NCI-H2196 treated with DMSO at 0.1 percent for 48 hours (cell line): ENCODE measurements at regions not wholly inside any gene's neighbourhood (a gene's known extent, or its start where the extent isn't known, plus 50 kb on each side); places are given as distances from the start of the nearest gene placed in this dataset.
"Not testable (repeated sequence)": the region's sequence is repeated elsewhere in the genome, so short reads cannot be mapped to it uniquely, and the experiment has no call there.

Experiments
- DNase-seq: peaks from one replicate; lab custom pipeline; 2025; ENCODE audit not compliant: unreplicated experiment; lab: John Stamatoyannopoulos, UW

DNA sequence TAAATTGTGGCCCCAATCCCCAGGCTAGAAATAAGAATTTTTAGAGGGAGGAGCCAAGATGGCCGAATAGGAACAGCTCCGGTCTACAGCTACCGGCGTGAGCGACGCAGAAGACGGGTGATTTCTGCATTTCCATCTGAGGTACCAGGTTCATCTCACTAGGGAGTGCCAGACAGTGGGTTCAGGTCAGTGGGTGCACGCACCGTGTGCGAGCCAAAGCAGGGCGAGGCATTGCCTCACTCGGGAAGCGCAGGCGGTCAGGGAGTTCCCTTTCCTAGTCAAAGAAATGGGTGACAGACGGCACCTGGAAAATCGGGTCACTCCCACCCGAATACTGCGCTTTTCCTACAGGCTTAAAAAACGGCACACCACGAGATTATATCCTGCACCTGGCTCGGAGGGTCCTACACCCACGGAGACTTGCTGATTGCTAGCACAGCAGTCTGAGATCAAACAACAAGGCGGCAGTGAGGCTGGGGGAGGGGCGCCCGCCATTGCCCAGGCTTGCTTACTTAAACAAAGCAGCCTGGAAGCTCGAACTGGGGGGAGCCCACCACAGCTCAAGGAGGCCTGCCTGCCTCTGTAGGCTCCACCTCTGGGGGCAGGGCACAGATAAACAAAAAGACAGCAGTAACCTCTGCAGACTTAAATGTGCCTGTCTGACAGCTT lies 257.7 kb upstream of the MEIS1 start:
- DNase-seq: not testable (repeated sequence)

DNA sequence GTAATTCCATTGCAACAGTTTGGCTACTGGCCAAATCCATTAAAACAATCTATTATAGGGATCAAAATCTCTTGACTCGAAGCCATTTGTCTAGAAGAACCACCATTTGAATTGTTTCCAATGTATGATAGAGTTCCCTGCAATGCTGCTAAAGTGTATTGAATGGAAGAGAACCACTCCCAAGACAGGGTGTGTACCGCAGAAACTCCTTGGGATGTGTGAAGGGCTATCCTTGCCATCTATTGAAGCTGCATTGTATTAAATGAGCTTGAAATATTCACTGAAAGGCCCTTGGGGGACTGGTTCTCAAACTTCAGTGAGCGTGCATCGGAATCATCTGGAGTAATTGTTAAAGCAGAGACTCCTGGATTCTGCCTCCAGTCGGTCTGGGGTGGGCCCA lies 260.4 kb upstream of the MEIS1 start:
- DNase-seq: no peak

DNA sequence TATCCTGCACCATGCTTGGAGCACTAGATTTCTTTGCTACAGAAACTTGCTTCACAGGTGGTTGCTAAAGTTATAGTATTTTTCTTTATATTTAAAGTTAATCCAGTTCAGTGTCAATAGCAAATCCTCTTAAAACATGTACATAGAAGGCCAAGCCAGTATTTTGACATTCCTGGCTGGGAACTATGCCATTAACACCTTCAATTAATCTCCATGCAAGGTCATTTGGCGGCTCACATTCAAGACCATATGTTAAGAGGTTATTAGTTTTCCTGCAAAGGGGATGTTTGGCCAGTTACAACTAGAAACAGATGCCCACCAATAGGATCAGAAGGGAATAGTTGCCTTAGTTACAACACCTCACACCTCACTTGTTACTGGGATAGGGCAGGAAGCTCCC lies 261.3 kb upstream of the MEIS1 start:
- DNase-seq: no peak

DNA sequence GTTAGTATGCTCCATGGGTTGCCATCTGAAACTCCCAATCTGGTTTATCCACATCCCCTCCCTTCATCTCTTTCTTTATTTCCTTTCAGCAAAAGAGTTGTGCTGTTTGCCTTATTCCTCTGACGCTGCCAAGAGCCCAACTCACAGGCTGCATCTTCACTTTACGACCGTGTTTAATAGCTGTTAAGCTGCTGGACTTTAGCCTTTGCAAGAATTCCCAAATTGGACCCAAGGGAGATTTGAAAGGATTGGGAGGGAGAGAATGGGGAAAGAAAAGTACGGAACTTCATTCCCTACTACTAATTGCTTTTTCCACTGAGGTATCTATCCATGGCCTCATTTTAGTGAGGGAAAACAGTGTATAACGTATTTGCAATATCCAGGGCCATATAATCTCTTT lies 263.4 kb upstream of the MEIS1 start:
- DNase-seq: no peak

DNA sequence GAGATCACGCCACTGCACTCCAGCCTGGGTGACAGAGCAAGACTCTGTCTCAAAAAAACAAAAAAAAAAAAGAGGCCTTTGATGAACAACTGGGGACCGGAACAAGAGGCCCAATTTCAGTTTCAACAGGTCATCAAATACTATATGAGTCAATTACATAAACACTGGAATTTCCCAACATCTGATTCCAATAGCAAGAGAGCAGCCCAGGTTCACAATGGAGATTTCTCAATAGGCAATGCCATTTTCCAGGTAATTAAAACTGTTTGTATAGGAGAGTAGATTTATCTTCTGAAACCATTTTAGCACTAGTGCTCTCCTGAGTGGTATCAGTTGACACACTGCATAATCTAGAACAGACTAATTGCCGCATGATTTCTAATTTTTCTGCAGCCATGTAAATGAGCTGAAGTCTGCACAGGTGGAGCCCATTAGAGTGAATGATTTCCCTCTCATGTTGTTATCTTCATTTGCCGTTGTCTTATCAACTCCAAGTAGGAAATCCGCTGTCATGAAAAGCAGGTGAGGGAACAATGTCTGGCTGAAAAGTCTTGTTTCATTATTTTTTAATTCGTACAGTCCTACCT lies 264.1 kb upstream of the MEIS1 start:
- DNase-seq: peak; percentile 14

DNA sequence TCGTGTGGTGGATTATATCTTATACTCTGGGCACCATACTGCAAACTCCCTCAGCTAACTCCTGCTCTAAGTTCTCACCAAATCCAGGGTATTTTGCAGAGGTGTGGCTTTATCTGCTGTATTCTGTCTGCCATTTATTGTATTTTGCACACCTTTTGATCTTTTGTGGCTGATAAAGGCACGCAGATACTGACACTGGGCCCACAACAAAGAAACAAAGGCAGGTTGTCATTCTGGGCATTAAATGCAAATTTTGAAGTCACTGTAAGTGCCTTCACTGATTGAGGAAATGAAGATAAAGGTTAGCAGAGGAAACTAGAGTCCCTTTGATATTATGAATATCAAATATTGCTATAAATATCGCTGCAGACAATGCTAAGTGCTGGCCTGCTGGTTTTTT lies 265.8 kb upstream of the MEIS1 start:
- no peak for DNase-seq

DNA sequence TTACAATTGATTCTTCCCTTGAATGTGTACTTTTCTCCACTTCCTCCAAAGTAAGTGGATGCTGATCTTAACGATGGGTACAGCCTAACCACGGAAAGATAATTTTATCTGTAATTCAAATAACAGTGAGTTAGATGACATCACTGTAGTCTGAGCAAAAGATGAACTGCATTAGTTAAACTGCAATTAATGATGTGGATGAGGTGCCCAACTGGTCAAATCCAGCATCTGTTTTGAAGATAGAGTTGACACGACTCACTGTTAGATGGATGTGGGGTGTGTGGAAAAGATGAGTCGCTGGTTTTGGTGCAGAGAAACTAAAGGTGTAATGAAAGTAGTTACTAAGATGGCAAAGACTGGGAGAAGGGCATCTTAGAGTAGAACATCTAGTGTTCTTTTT lies 270.5 kb upstream of the MEIS1 start:
- DNase-seq: no peak

DNA sequence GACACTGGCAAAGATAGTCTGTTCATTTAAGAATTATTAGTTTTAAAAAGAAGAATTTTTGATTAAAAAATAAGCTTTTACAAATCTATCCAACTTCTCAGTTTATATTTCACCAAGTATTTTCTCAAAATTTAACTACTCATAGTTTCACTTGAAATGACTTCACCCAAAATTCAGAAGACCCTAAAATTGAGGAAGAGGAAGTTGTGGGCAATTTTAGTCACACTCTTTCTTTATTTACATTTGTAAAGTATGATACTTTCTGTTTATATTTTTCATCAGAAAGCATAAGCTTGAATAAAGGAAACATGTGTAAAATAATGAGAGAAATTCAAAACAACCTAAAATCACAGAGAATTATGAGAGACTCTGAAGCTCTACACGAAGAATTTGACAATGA lies 278.8 kb upstream of the MEIS1 start:
- no peak for DNase-seq

DNA sequence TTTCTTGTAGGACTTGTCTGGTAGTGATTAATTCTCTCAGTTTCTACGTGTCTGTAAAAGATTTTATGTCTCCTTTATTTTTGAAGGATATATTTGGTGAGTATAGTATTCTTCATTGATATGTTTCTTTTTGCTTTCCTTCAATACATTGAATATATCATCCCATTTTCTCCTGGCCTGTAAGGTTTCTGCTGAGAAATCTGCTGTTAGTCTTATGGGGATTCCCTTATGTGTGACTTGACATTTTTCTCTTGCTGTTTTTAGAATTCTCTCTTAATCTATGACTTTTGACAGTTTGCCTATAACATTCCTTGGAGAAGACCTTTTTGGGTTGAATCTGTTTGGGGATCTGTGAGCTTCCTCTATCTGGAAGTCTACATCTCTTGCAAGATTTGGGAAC lies 281.0 kb upstream of the MEIS1 start:
- no peak for DNase-seq

DNA sequence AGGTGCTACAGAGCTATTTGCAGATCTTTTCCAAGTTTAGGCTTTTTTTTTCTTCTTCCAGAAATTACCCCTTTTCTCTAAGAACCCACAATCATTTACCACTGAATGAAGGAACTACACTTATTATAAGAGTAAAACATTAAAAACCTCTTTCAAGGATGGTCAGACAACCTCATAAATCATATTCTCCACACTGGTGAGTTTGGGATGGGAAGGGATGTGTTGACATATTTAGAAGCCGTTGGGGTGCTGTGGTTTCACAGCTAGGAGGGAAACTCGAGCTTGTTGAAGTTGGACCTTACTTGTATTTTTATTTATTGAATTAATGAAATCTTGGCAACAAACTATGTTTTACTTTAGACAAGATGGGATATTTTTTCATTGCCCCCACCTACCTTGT lies 289.4 kb upstream of the MEIS1 start:
- DNase-seq: no peak

DNA sequence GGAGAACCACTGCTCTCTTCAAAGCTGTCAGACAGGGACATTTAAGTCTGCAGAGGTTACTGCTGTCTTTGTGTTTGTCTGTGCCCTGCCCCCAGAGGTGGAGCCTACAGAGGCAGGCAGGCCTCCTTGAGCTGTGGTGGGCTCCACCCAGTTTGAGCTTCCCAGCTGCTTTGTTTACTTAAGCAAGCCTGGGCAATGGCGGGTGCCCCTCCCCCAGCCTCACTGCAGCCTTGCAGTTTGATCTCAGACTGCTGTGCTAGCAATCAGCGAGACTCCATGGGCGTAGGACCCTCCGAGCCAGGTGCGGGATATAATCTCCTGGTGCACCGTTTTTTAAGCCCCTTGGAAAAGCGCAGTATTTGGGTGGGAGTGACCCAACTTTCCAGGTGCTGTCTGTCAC lies 290.6 kb upstream of the MEIS1 start:
- not testable (repeated sequence) for DNase-seq

DNA sequence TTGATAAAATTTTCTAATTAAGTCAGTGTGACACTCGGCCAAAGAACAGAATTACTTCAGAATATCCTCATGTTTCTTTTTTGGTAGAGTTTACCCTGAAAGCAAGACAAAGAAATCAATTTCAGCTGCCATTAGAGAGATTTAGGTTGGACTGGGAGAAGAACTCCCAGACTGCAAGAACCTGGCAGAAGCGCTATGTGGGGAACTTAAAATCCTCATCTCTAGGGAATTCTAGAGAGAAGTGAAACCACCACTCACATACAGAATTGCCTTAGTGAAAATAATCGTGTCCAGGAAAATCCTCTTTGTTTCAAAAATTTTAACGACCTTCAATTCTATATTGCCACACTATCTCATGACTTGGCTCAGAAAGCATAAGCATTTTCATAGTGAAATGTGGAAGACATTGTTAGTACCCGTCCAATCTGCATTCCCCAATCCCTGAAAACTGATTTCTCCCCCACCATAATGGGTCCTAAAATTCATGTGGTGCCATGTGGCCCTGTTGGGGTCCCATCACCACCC lies 297.3 kb upstream of the MEIS1 start:
- no peak for DNase-seq

DNA sequence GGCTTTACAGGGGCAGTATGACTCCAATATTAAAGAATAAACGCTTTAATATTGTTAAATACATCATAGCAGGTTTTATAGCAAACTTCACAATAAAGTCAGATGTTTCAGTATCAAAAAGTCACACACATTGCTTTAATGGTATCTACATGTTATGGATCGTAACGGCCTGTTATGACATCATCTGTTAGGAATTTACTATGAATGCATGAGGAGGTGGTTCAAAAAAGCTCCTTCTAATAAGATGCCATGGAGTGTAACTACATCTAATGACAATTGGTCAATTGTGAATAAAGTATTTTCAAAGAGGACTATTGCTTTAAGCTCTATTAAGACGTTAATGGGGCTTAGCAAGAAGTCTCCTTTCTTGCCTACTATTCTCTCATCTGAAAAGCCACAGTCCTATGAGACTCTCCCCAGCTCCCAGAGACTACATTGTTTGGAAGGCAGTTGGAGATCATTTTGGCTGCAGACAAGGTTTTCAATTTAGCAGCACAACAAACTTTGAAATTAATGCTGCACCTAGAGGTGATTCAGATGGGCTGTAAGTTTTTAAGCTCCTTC lies 300.7 kb upstream of the MEIS1 start:
- DNase-seq: no peak

DNA sequence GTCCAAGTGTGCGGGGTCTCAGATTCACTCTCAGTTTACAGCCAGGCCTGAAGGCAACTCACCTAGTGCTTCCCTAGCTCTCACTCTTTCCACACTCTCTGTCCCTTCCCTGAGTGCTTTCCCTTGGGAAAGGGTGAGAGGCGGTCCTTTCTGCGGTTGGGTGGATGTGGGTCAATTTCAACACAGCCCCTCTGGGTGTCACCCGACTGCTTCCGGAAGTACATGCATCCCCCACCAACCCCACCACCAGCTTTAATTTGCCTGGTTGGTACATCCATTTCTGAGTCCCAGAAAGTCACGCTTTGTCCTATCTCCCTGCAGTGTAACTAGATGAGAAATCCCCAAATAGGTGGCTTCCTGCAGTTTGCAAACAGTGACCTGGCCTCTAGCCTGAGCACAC lies 307.3 kb upstream of the MEIS1 start:
- DNase-seq: no peak

DNA sequence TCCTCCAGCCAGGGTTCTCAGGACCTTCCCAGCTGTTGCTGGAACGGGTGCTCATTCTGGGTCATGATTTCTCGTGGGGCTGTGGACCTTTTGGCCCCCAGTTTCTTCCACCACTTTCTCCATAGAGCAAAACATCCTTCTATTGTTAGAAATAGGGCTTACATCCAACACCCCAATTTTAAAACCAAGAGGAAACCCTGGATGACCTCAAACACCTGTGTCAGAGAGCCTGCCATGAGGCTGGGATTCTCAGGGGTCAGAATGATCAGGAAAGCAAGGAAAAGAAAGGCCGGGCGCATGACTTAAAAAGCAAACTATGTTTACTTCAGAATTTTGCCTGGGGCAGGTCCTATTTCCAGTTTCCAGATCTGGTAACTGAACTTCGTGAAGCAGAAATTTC lies 307.9 kb upstream of the MEIS1 start:
- DNase-seq: no peak

DNA sequence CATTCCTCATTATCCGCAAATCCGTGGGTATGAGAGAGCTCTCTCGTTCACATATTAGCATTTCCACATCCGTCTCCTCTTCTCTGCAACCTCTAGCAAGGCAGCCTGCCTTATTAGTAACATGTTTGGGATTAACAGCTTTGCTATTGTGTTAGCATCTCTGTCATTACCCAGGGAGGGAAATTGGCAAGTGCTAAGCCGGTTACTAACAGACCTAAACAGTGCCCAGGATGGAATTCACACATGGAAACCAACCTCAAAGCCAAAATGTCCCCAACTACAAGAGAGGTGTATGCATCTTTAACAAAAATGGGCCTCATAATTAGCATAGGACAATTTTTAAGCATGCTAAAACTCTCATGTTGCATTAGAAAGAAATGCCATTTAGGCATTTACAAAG lies 309.0 kb upstream of the MEIS1 start:
- no peak for DNase-seq

DNA sequence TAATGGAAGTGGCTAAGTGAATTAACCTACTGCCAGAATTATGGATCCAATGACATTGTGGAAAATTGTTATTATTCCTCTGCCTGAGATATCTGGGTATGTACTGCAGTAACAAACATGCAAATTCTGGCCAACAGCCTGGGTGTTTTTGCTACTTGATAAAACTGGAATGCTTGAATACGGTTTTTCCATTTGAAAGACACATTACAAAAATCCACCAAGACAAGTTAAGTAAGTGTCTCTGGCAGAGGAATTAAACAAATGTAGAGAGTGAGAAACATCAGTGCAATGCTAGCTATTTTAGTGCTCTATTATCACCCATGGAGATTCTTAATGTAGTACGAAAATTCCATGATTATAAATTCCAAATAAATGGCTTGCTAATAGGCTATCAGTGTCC lies 312.4 kb upstream of the MEIS1 start:
- DNase-seq: no peak

DNA sequence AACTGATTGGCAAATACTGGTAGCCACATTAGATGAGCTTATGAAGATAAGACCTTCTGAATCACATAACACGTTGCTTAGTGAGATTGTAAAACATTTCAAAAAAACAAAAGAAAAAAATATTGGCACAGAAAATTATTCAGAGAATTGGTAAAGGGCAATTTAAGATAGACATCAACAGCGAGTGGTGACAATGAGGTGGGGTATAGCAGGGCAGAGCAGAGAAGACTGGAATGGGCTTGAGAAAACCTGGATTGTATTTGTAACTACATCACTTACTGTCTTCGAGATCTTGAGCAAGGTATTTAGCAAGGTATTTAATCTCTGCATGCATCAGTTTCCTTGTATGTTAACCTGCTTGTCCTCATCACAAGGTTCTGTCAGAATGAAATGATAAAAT lies 313.0 kb upstream of the MEIS1 start:
- DNase-seq: no peak

DNA sequence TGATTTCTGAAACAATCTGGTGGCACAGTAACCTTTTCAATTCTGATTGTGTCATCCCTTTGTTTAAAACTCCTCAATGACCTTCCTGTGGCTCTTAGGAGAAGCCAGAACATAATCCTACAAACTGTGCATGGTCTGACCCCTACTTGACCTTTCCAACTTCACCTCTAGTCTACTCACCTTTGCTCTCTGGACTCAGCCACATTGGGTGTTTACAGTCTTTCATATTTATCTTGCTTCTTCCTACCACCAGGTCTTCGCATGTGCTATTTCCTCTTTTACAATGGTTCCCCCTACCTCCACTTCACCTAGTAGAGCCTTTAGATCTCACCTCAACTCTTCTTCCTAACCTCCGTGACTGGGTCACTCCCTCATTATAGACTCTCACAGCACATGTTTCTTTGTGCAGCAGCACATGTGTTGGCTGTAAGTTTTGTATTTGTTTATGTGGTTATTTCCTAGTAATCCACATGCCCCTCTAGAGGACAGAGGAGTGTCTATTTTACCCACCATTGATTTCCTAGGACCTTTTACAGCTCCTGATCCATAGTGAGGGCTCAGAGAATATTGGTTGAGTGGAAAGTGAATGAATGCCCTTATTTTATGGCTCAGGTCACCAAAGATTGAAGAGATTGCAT lies 320.8 kb upstream of the MEIS1 start:
- DNase-seq: no peak

DNA sequence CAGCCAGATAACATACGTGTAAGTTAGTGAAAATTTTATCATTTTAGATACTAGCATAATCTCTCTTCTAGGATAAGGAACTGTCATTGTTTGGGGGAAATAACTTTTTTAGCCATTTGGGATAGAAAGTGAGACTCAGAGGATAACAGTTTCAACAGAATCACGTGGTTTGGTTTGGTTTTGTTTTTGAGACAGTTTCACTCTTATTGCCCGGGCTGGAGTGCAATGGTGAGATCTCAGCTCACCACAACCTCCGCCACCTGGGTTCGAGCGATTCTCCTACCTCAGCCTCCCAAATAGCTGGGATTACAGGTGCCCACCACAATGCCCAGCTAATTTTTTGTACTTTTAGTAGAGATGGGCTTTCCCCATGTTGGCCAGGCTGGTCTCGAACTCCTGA lies 323.2 kb upstream of the MEIS1 start:
- no peak for DNase-seq

DNA sequence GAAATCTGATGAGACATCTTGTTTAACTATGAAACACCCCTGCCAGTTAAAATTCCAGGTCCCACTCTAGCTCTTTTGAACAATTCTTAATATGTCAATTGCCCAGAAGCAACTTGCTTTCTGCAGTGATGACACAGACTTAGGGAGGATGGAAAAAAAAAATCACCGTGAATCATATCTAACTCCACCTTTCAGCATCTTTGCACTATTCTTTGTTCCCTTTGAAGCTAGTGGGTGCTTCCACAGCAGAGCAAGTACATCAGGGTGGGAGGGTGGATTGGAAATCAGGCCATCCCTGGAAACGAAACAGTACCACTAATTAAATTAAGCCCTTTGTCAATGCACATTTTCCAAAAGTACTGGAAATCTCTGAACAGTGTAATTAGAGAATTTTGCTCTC lies 324.3 kb upstream of the MEIS1 start:
- no peak for DNase-seq

DNA sequence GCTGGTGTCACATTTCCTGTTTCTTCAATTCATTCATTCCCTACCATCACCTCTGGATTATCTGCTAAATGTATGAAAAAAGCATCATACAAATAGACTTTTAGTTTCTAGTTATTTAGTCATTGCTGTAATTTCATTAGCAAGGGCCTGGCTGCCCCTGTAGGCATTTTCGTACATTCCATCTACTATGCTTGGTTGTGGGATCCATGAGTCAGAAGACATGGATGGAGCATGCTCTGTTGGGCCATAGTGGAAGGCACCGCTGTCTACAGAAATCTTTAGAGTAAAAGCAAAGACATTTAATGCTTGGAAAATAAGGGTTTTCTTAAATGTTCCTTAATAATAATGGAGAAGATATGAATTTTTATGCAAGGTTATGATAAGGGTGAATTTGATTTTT lies 324.8 kb upstream of the MEIS1 start:
- no peak for DNase-seq
